ENCODE measurements at regions not wholly inside any gene's neighbourhood (a gene's known extent, or its start where the extent isn't known, plus 50 kb on each side); places are given as distances from the start of the nearest gene placed in this dataset.

DNA sequence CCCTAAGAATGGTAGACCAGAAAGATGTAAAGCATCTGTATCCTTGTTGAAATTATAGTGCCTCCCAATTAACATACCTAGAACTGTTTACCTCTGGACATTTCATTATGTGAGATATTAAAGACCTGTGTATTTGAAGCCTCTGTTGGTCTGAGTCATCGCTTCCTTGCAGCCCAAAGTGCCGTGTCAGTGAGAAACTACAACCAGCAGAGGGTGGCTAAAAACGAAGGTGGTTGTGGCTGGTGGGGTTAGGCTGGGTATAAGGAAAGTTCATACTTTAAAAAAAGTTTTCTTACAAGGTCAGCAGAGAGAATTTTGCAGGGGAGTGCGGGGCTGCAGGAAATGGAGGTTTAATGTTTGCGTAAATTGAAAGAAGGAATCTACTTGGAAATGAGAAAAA, 290.7 kb downstream of the TMEM114 start:
- Histone ChIP-seq H3K4me2 (ENCODE audit: low read depth, low read length, poor library complexity, severe bottlenecking) (no peak overlapping the region), H3K9me3 (ENCODE audit: insufficient read depth, low read length) (no peaks in the 10 kb centered on the region), H3F3A (ENCODE audit: insufficient read depth) (no peaks in the 10 kb centered on the region), H3K27me3 (ENCODE audit: low read length) (peaks cover 3% of the 10 kb centered on the region; the same call in 1 of the 2 replicates), H2AFZ (ENCODE audit: low read depth, low read length, severe bottlenecking) (no peak overlapping the region), H3K79me2 (ENCODE audit: insufficient read depth, low read length) (no peaks in the 10 kb centered on the region), H4K20me1 (ENCODE audit: low read depth, low read length) (no peaks in the 10 kb centered on the region), H3K36me3 (ENCODE audit: low read length) (no peaks in the 10 kb centered on the region), H3K4me3 (ENCODE audit: insufficient read depth, low read length, poor library complexity, severe bottlenecking) (no peak overlapping the region), H3K9me2 (replicated peaks; ENCODE audit: insufficient read depth, low read length) (no peaks in the 10 kb centered on the region), H3K9ac (ENCODE audit: low read length) (no peak overlapping the region), H3K27ac (ENCODE audit: low read depth, low read length) (no peak overlapping the region)
- TF ChIP-seq, protein P1, sequence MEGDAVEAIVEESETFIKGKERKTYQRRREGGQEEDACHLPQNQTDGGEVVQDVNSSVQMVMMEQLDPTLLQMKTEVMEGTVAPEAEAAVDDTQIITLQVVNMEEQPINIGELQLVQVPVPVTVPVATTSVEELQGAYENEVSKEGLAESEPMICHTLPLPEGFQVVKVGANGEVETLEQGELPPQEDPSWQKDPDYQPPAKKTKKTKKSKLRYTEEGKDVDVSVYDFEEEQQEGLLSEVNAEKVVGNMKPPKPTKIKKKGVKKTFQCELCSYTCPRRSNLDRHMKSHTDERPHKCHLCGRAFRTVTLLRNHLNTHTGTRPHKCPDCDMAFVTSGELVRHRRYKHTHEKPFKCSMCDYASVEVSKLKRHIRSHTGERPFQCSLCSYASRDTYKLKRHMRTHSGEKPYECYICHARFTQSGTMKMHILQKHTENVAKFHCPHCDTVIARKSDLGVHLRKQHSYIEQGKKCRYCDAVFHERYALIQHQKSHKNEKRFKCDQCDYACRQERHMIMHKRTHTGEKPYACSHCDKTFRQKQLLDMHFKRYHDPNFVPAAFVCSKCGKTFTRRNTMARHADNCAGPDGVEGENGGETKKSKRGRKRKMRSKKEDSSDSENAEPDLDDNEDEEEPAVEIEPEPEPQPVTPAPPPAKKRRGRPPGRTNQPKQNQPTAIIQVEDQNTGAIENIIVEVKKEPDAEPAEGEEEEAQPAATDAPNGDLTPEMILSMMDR (IDR thresholded peaks at IDR 0.05; ENCODE audit: insufficient read depth, low read length, poor library complexity, severe bottlenecking) = no peak
- no peak for TF ChIP-seq EZH2phosphoT487 (conservative IDR thresholded peaks at IDR 0.05; ENCODE audit: low read length)

DNA sequence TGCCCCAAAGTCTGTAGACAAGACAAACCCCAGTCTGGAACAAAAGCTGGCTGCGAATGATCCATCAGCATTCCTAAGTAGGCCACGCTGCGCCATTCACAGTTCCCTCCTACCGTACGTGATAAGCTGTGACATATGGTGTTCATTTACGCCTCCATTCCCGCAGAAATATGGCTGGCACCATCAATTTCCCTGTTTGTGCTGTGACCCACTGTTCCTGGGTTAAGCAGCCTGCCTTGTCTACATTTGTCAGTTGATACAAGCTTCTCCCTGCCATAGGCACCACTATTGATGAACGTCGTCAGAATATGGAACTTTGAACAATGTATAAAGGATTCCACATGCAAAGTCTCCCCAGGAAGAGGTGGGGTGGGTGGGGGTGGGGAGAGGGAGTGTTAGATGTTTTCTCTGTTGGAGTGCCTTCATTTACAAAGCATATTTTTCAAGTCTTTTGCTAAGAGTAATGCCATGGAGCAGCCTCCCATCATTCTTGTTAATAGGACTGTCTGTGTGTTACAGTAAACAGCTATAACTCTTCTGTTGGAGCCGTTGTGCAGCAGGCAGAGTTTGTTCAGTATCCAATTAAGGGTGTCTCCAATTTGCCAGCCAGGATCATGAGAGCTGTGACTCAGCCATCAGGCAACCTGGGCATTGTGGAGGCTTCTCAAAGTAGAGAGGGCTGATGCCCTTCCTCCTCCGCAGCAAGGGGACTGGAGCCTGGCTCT, 294.6 kb downstream of the TMEM114 start:
- H3K9me3 ChIP-seq (ENCODE audit: insufficient read depth, low read length) = no peaks in the 10 kb centered on the region
- H3K79me2 ChIP-seq (ENCODE audit: insufficient read depth, low read length) = no peaks in the 10 kb centered on the region
- no peaks in the 10 kb centered on the region for H3K9me2 ChIP-seq (replicated peaks; ENCODE audit: insufficient read depth, low read length)
- no peak overlapping the region for H3K4me3 ChIP-seq (ENCODE audit: insufficient read depth, low read length, poor library complexity, severe bottlenecking)
- H3K9ac ChIP-seq (ENCODE audit: low read length) = no peak overlapping the region
- no peaks in the 10 kb centered on the region for H3F3A ChIP-seq (ENCODE audit: insufficient read depth)
- H3K4me2 ChIP-seq (ENCODE audit: low read depth, low read length, poor library complexity, severe bottlenecking) = no peak overlapping the region
- peaks cover 3% of the 10 kb centered on the region; the same call in 1 of the 2 replicates for H3K27me3 ChIP-seq (ENCODE audit: low read length)
- no peak overlapping the region for H3K27ac ChIP-seq (ENCODE audit: low read depth, low read length)
- TF ChIP-seq, protein P1 (IDR thresholded peaks at IDR 0.05; ENCODE audit: insufficient read depth, low read length, poor library complexity, severe bottlenecking) = no peak
- no peak for TF ChIP-seq EZH2phosphoT487 (conservative IDR thresholded peaks at IDR 0.05; ENCODE audit: low read length)
- no peaks in the 10 kb centered on the region for H4K20me1 ChIP-seq (ENCODE audit: low read depth, low read length)
- no peak overlapping the region for H2AFZ ChIP-seq (ENCODE audit: low read depth, low read length, severe bottlenecking)
- H3K36me3 ChIP-seq (ENCODE audit: low read length) = no peaks in the 10 kb centered on the region

DNA sequence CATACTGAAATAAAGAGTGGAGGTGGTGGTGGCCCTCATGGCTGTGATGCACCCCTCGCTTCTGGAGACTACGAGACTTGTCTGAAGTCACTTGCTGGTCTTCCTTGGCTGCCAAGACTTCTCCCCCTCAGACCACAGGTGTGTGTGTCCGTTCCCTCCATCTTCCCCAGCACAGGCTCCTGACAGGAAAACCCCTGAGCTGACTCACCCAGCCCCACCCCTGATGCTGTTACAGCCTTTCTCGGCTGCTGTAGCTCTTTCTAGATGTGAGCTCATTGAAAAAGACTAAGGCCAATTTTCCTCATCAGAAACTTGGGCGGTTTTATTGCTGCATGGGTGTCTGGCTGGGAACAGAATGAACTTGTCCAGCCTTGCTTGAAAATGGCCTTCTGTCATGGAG, 296.9 kb downstream of the TMEM114 start:
- H3K4me3 ChIP-seq (ENCODE audit: insufficient read depth, low read length, poor library complexity, severe bottlenecking) = no peak overlapping the region
- no peak for TF ChIP-seq EZH2phosphoT487 (conservative IDR thresholded peaks at IDR 0.05; ENCODE audit: low read length)
- TF ChIP-seq, protein P1 (IDR thresholded peaks at IDR 0.05; ENCODE audit: insufficient read depth, low read length, poor library complexity, severe bottlenecking) = no peak
- no peak overlapping the region for H3K4me2 ChIP-seq (ENCODE audit: low read depth, low read length, poor library complexity, severe bottlenecking)
- H3K9me2 ChIP-seq (replicated peaks; ENCODE audit: insufficient read depth, low read length) = no peaks in the 10 kb centered on the region
- no peaks in the 10 kb centered on the region for H4K20me1 ChIP-seq (ENCODE audit: low read depth, low read length)
- no peak overlapping the region for H3K27ac ChIP-seq (ENCODE audit: low read depth, low read length)
- no peaks in the 10 kb centered on the region for H3K36me3 ChIP-seq (ENCODE audit: low read length)
- no peak overlapping the region for H2AFZ ChIP-seq (ENCODE audit: low read depth, low read length, severe bottlenecking)
- no peaks in the 10 kb centered on the region for H3K9me3 ChIP-seq (ENCODE audit: insufficient read depth, low read length)
- no peak overlapping the region for H3K9ac ChIP-seq (ENCODE audit: low read length)
- no peaks in the 10 kb centered on the region for H3K79me2 ChIP-seq (ENCODE audit: insufficient read depth, low read length)
- no peaks in the 10 kb centered on the region for H3K27me3 ChIP-seq (ENCODE audit: low read length)
- no peaks in the 10 kb centered on the region for H3F3A ChIP-seq (ENCODE audit: insufficient read depth)
